Testis (tissue), 2 donors: ENCODE measurements at regions not wholly inside any gene's neighbourhood (a gene's known extent, or its start where the extent isn't known, plus 50 kb on each side); places are given as distances from the start of the nearest gene placed in this dataset.

Source experiments
- POLR2A ChIP-seq: fragments of 450-650 bp; IDR thresholded peaks from one replicate; pipeline ENCODE4 v1.6.1; 2017; ENCODE audit warnings: antibody characterized with exemption, mild to moderate bottlenecking, moderate library complexity
- TF ChIP-seq, protein P1 (sequence below), 3 experiments: fragments of 450-650 bp in 2 of 3; fragments of 200-600 bp in 1 of 3; sonication (generic) in 1 of 3; IDR thresholded peaks; one replicate each; pipeline ENCODE4 v1.5.1; 2016 to 2019; ENCODE audit warnings: antibody characterized with exemption in 3 of 3, mild to moderate bottlenecking in 2 of 3, moderate library complexity in 1 of 3

DNA sequence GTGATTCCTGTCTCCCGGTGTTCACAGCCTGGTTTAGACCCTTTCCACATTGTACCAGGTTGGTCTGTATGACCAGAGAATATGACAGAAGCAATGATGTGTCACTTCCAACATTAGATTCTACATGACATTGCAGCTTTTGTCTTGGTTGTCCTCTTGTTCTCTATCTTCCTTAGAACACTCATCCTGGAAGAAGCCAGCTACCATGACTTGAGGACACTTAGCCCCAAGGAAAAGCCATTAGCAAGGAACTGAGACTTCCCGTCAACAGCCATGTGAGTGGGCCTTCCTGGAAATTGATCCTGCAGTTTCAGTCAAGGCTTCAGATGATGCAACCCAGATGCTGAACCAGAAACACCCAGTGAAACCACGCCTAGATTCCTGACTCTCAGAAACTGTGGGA, 143.3 kb downstream of the MREG start:
- TF ChIP-seq, protein P1, sequence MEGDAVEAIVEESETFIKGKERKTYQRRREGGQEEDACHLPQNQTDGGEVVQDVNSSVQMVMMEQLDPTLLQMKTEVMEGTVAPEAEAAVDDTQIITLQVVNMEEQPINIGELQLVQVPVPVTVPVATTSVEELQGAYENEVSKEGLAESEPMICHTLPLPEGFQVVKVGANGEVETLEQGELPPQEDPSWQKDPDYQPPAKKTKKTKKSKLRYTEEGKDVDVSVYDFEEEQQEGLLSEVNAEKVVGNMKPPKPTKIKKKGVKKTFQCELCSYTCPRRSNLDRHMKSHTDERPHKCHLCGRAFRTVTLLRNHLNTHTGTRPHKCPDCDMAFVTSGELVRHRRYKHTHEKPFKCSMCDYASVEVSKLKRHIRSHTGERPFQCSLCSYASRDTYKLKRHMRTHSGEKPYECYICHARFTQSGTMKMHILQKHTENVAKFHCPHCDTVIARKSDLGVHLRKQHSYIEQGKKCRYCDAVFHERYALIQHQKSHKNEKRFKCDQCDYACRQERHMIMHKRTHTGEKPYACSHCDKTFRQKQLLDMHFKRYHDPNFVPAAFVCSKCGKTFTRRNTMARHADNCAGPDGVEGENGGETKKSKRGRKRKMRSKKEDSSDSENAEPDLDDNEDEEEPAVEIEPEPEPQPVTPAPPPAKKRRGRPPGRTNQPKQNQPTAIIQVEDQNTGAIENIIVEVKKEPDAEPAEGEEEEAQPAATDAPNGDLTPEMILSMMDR (IDR thresholded peaks at IDR 0.05): no peak
- no peak for TF ChIP-seq POLR2A
